GM19351 (cell line): ENCODE measurements at regions not wholly inside any gene's neighbourhood (a gene's known extent, or its start where the extent isn't known, plus 50 kb on each side); places are given as distances from the start of the nearest gene placed in this dataset.
A peak's percentile ranks its signal among the peaks of the same experiment; 100 is the strongest.
"Not testable (repeated sequence)": the region's sequence is repeated elsewhere in the genome, so short reads cannot be mapped to it uniquely, and the experiment has no call there.

ENCODE experiments used
- ATAC-seq: cut with Tn5 transposase; IDR thresholded peaks from one replicate; pipeline ENCODE4 v1.9.1; 2021; ENCODE audit warnings: mild to moderate bottlenecking, moderate library complexity; ENCODE audit not compliant: unreplicated experiment

- no peak for ATAC-seq
Observed at GRCh38 chr3:116981089-116981488, 271.5 kb downstream of the TUSC7 start.

DNA sequence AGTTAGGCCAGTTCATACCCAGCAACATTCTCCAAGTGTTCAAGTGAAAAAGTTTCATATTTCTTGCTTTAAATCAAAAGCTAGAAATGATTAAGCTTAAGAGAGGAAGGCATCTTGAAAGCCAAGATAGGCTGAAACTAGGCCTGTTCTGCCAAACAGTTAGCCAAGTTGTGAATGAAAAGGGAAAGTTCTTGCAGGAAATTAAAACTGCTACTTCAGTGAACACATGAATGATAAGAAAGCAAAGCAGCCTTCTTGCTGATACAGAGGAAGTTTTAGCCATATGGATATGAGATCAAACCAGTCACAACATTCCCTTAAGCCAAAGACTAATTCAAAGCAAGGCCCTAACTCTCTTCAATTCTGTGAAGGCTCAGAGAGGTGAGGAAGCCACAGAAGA is 274.7 kb downstream of the TUSC7 start:
- no peak for ATAC-seq

- no peak for ATAC-seq
Observed at GRCh38 chr3:116994351-116994879, 284.8 kb downstream of the TUSC7 start.

- no peak for ATAC-seq
Observed at GRCh38 chr3:117003501-117003900, 293.9 kb downstream of the TUSC7 start.

- ATAC-seq, result no peak
Observed at GRCh38 chr3:117005274-117005673, 295.7 kb downstream of the TUSC7 start.

- ATAC-seq, result no peak
Observed at GRCh38 chr3:117005911-117006522, 296.4 kb downstream of the TUSC7 start.

- no peak for ATAC-seq
Observed at GRCh38 chr3:117010318-117010717, 300.7 kb downstream of the TUSC7 start.

DNA sequence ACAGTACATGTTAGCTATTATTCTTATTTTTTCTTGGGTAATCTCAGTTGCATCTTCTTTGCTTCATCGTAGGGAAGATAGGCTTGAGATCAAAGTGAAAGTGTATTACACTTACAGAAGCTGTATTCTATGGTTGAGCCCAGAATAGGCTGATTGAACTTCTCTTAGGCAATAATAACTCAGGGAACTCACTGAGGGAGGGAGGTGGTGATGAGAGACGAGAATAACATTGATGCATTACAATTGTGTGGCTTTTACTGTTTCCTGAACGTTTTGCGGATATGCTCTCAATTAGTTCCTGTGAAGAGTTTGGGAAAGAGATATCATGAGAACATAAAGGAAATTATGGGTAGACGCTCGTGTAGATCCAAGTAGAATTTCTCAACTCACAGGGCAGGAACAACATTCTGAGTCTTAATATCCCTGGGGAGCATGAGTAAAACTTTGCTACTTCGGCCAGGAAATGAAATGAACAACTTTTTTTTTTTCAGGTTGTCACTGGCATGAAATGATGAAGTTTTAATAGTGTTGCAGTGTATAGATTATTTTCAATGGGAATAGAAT is 302.2 kb downstream of the TUSC7 start:
- ATAC-seq, result no peak

DNA sequence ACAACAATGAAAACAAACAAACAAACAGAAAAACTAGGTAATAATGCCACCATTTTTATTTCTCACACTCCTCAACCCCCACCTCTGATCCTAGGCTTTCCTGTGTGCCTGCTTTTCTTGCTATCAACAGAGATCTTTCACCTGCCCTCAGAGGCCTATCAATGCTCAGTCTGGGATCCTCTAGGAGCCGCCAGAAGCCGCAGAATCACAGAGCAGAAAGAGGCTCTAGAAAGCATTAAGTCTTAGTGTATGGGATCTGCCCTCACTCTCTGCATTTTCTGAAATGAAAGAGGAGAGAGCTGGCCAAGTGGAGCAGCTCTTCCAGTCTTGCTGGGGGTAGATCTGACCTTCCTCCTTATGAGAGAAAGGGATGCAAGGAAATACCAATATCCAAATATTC is 306.8 kb downstream of the TUSC7 start:
- ATAC-seq, result no peak

DNA sequence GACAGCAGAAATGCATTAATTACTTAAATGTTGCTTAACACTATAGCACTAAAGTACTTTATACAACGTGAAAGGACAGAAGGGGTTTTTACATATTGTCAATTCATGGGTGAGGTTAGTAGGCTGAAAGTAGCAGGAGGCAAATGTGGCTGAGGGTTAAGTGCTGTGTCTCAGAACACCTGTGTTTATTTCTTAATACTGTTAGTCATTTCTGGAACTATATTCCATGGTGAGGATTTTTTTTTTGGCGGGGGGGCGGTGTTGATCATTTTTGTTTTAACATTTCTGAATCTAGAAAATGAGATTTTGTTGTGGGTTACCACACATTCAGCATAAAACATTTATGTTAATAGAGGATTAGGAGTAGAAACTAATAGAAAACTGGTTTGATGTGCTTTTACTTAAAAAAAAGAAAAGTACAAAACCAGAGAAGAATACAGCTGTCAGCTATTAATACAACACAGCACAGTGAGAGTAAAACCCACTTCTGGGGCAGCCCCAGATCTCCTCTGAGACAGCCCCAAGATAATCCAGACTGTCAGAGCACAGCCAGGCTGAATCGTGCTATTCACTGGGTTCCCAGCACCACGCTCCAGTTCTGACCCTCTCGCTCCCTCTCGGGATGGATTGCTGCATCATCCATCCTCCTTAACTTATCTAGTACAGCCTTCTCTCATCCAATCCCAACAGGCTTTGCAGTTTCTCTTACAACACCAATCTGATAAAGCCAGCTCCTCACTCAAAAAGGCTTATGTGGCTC is 307.7 kb downstream of the TUSC7 start:
- ATAC-seq, result peak; percentile 85

- ATAC-seq, result no peak
Observed at GRCh38 chr3:117018655-117019054, 309.1 kb downstream of the TUSC7 start.

DNA sequence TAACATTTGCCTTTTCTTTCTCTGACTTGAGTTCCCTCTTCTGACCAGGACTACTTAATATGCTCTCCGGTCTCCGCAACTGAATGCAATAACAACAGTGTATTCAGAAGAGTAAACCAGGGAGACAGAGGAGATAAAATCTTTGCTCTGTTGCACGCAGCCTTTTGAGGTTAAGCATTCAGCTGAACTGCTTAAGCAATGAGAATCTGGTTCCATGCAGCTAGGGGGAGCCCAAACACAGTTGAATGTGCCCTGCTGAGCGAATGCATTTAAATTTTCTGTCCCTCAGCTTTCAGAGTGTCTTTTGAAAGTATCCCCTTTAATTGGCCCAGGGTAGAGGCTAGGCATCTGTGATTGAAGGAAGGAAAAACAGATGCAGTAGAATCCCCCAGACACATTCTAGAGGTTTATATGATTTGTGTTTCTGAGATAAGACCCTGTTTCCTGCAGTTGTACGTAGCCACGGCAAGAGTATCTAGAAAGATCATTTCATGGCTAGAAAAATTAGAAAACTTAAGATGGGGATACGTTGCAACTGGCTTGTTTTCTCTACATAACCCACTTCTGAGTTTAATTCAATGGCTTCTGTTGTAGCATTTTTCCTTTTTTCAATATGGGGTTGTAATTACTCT is 309.6 kb downstream of the TUSC7 start:
- peak; percentile 41 for ATAC-seq

DNA sequence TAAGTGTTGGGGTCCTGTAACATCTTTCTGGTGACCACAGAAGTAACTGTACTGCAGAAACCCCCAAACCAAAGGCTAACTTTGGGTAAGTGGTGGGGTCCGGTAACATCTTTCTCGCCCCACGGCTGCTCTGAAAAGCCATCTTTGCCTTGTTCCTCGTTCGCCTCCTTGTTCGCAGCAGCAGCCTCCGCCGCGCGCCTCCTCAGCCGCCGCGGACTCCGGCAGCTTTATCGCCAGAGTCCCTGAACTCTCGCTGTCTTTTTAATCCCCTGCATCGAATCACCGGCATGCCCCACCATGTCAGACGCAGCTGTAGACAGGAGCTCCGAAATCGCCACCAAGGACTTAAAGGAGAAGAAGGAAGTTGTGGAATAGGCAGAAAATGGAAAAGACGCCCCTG is 316.8 kb downstream of the TUSC7 start:
- ATAC-seq, result no peak

DNA sequence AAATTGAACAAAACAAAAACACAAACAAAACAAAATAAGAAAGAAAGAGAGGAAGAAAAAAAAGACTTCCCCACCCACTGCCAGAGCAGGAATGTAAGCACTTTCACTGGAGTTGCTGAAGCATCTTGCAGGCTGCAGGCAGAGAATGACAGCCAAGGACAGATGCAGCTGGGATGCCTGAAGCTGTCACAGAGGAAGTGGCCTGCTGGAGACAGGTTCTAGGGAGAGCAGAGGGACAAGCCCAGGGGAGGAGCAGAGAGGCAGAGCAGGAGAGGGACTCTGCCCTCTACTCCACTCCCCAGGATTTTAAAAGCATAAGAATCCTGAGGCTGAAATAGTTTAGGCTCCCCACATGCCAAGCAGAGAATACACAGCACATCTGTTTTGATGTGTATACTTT is 326.2 kb downstream of the TUSC7 start:
- ATAC-seq, result no peak

DNA sequence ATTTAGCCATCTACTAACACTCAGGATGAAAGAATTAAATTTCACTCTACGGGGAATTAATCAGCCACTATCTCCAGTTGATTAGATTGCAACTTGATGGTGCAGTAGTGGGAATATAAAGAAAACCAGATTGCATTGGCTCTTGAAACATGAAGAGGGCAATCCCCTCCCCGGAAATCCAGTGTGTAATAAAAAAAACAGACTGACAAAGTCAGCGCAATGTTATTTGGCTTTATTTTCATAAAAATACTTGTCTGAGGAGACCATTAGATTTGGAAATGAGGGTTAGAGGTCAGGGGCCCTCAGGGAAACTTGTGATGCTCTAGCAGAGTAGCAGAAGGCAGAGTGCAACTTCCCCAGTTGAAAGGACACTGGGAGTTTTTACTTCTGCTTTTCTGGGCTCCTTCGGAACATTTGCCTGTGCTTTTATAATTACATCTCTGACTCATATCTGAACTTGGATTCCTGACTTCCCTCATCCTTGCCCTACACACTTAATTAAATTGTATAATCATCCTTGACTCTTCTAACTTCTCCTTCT is 326.8 kb downstream of the TUSC7 start:
- peak; percentile 76 for ATAC-seq

DNA sequence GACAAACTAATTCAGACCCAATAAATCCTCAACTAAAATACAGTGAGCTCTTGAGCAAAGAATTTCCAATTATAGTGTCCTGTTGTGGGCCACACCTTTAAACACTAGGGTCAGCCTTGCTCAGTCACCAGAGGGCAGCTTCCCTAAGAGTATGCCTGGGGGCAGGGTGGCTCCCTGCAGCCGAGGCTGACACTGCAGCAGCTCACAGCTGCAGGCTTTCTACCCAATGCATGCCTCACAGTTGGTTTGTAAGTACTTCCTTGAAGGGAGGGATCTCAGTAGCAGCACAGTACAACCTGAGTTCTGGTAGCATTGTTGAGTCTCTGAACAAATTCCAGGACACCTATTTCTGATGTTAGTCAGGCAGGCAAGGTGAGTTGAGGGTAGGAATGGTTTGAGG is 335.6 kb downstream of the TUSC7 start:
- no peak for ATAC-seq

- no peak for ATAC-seq
Observed at GRCh38 chr3:117047951-117048705, 338.5 kb downstream of the TUSC7 start.

DNA sequence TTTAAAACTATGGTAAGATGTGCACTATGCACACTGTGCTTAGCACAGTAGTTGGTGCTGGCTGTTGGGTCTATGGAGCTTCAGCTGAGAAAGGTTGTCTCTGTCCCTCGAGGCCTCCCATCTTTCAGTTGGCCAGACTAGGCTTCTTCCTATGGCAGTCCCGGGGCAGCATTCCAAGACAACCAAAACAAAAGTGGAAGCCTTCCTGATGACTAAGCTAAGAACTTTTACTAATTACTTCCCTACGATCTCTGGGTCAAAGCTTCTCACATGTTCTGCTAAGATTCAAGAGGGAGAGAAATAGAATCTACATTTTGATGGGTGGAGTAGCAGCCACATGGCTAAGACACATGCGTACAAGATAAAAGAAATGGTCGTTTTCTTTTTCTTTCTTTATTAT is 342.8 kb downstream of the TUSC7 start:
- ATAC-seq, result no peak

- no peak for ATAC-seq
Observed at GRCh38 chr3:117054556-117054955, 345.0 kb downstream of the TUSC7 start.

GRCh38 chr3:117056946-117057345 is 347.4 kb downstream of the TUSC7 start:
- ATAC-seq, result not testable (repeated sequence)
